Naive thymus-derived CD8-positive, alpha-beta T cell (primary cell): ENCODE measurements at regions not wholly inside any gene's neighbourhood (a gene's known extent, or its start where the extent isn't known, plus 50 kb on each side); places are given as distances from the start of the nearest gene placed in this dataset.

ENCODE experiments used
- ATAC-seq, 2 donors: fragments of 150-1000 bp; cut with Tn5 transposase in 1 of 2; sonication (Bioruptor Pico), chemical (Tn5 transposase) in 1 of 2; 1 replicate in 1 of 2; 2 replicates in 1 of 2; pipeline ENCODE4 v1.10.0; 2021; ENCODE audit warnings: mild to moderate bottlenecking in 2 of 2, moderate library complexity in 2 of 2
- POLR2A ChIA-PET: fragments of 350-600 bp; sonication (Branson Sonifier 250); formaldehyde crosslinking; loops from one replicate; lab custom pipeline; 2021; ENCODE audit warnings: antibody characterized with exemption; lab: Charles Lee
- DNase-seq, 10 donors: peaks; one replicate each; pipeline versions ENCODE4 v3.0.0 to v3.0.0-alpha.2; 2020 to 2022
- H3K27ac Mint-ChIP-seq, 10 donors: one replicate each; pipeline ENCODE4 v1.8.0; 2020 to 2022; ENCODE audit warnings: mild to moderate bottlenecking in 10 of 10, mixed read lengths in 10 of 10, moderate library complexity in 4 of 10, inconsistent platforms in 1 of 10
- H3K27me3 Mint-ChIP-seq, 5 donors: one replicate each; pipeline ENCODE4 v1.8.0; 2021 to 2022; ENCODE audit warnings: mixed read lengths in 5 of 5
- H3K36me3 Mint-ChIP-seq, 3 donors: one replicate each; pipeline ENCODE4 v1.8.0; 2020 to 2022; ENCODE audit warnings: mixed read lengths in 3 of 3, mild to moderate bottlenecking in 2 of 3, inconsistent platforms in 1 of 3
- H3K4me1 Mint-ChIP-seq, 4 donors: one replicate each; pipeline ENCODE4 v1.8.0; 2021 to 2022; ENCODE audit warnings: mixed read lengths in 4 of 4
- H3K4me3 Mint-ChIP-seq, 10 donors: one replicate each; pipeline ENCODE4 v1.8.0; 2020 to 2022; ENCODE audit warnings: mild to moderate bottlenecking in 10 of 10, mixed read lengths in 10 of 10, moderate library complexity in 6 of 10, inconsistent platforms in 1 of 10
- H3K9me3 Mint-ChIP-seq, 9 donors: one replicate each; pipeline ENCODE4 v1.8.0; 2020 to 2022; ENCODE audit warnings: mixed read lengths in 9 of 9, mild to moderate bottlenecking in 3 of 9, inconsistent platforms in 1 of 9, moderate library complexity in 1 of 9

DNA sequence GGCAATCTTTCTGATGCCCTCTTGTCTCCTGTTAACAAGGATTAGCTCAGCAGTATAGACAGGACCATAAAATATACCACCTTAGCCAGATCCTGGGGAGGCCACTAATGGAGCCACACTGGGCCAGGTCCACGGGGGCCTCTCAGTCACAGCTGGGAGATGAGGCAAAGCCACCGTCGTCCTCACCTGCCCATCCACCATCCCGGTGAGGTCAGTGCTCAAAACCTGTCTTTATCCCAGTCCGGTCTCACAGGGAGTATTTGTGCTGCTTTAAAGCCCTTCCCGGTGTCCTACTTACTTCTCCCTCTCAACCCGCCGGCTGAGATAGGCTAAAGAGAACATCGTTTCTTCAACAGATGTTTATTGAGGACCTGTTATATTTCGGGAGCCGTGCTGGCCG, 104.3 kb downstream of the EDN3 start:
- ATAC-seq, result no peak
- Mint-ChIP-seq H3K4me1 (peaks cover 0 to 4% (median 3%) of the 10 kb centered on the region in 4 donors), H3K27me3 (peaks cover 6 to 27% (median 16%) of the 10 kb centered on the region in 5 donors), H3K36me3 (no peaks in the 10 kb centered on the region), H3K27ac (no peak overlapping the region), H3K4me3 (no peak overlapping the region), H3K9me3 (no peaks in the 10 kb centered on the region)
- DNase-seq, result no peak
- POLR2A ChIA-PET, result interaction anchor here (1.3 kb wide), 1 partner anchor 754 kb away, joined by 4 read pairs; the partner anchor contains the start of gene STX16

DNA sequence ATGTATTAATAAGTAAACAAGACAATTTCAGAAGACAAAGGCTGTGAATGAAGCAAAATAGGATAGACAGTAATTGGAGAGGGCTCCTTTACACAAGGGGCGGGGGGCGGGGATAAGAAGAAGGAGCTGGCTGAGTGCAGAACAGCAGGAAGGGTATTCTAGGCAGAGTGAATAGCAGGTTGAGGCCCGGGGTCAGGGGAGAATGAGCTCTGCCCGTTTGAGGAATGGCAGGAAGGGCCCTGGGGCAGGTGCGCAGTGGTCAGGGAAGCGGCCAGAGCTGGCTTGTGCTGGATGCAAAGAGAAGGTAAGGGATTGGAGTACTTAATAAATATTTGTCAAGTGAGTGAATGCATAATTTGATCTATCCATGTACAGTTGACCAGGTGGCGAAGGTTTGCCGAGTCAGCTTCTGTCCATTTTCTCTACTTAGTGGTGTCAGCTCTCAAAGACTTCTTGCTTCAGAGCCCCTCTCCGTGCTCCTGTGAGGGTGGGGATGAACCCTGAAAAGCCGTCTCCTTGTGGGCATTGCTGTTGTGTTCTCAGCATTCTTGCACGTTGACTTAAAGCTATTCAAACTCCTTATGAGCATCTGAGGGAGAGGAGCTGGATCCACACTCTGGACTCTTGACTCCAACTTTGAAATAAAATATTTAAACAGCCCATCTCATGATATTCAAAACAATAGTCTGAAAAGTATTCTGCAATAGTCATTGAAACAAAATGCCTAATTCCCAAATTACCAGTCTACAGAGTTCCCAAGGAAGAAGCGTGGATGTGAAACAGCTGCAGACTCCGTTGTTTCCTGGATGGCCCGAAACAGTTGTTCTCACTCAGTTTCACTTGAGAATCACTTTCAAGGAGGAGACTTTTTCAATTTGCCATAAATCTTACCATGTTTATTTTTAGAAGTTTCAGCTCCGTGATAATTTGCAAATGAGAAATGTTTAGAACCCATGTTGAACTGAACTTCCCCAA, 105.1 kb downstream of the EDN3 start:
- no peak for ATAC-seq
- no peaks in the 10 kb centered on the region for H3K9me3 Mint-ChIP-seq
- H3K27ac Mint-ChIP-seq, result peak overlapping the region in 1 of 10 donors; percentile 9
- peaks cover 6 to 27% (median 17%) of the 10 kb centered on the region in 5 donors for H3K27me3 Mint-ChIP-seq
- no peak overlapping the region for H3K4me3 Mint-ChIP-seq
- H3K4me1 Mint-ChIP-seq, result peaks cover 0 to 4% (median 3%) of the 10 kb centered on the region in 4 donors
- H3K36me3 Mint-ChIP-seq, result no peaks in the 10 kb centered on the region
- DNase-seq, result no peak
- POLR2A ChIA-PET, result no interaction called here

DNA sequence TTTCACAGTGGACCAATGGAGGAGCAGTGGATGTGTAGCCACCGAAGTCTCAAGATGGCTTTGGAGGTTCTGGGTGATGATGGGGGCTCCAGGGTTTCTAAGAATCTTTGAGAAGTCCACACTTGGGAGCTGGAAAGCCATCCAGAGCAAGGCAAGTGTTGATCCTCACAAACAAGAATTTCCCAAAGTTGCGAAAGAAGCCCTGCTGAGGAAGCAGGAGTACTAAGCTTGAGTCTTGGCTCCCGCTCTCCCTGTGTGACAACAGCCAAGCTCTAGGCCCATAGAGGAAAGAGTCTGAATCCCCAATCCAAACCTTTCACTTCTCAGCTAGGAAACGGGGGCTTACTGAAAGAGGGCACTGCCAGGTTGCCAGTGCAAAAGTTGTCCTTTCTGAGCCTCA, 106.0 kb downstream of the EDN3 start:
- H3K9me3 Mint-ChIP-seq, result no peaks in the 10 kb centered on the region
- H3K4me1 Mint-ChIP-seq, result peaks cover 0 to 4% (median 3%) of the 10 kb centered on the region in 4 donors
- no peak for DNase-seq
- H3K4me3 Mint-ChIP-seq, result no peak overlapping the region
- ATAC-seq, result no peak
- no peaks in the 10 kb centered on the region for H3K36me3 Mint-ChIP-seq
- POLR2A ChIA-PET, result no interaction called here
- H3K27me3 Mint-ChIP-seq, result peaks cover 6 to 27% (median 20%) of the 10 kb centered on the region in 5 donors
- no peak overlapping the region for H3K27ac Mint-ChIP-seq

DNA sequence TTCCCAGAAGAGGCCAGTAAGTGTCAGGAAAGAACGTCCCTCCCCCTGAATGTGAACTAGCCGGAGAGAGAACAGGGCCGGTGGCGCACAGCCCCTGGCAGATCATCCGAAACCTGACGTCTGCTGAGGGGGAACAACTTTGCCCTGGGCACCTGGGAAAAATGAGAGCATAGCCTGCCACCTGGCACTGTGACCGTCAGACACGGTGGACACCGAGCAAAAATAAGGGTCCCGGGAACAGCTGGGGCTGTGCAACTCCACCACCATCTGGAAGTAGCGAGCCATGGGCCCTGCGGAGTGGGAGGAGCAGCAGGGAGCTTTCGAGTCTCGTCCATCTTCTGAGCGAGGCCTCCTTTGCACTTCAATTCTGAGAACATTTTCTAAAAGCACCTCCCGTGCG, 110.8 kb downstream of the EDN3 start:
- POLR2A ChIA-PET, result no interaction called here
- no peaks in the 10 kb centered on the region for H3K4me1 Mint-ChIP-seq
- no peak overlapping the region for H3K27ac Mint-ChIP-seq
- peaks cover 0 to 15% (median 6%) of the 10 kb centered on the region in 5 donors for H3K27me3 Mint-ChIP-seq
- no peak overlapping the region for H3K4me3 Mint-ChIP-seq
- no peak for DNase-seq
- no peaks in the 10 kb centered on the region for H3K36me3 Mint-ChIP-seq
- no peaks in the 10 kb centered on the region for H3K9me3 Mint-ChIP-seq
- ATAC-seq, result no peak

DNA sequence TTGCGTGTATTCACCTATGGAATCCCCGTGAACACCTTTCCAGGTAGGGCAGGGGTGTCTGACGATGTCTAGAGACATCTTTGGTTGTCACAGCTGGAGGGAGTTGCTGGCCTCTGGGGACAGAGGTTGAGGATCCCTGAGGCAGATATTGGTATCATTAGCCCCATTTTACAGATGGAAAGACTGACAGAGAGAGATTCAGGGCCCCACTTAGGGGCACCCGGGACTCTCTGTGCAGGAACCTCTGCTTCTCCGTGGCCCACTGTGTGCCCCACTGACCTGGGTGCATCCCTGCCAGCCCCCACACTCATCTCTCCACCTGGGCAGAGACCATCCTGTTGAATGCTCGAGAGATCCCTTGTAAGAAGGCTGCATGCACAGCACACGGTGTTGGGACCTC, 111.2 kb downstream of the EDN3 start:
- ATAC-seq (no peak), DNase-seq (no peak)
- Mint-ChIP-seq H3K36me3 (no peaks in the 10 kb centered on the region), H3K4me3 (no peak overlapping the region), H3K27me3 (peaks cover 0 to 12% (median 6%) of the 10 kb centered on the region in 5 donors), H3K9me3 (no peaks in the 10 kb centered on the region), H3K4me1 (no peaks in the 10 kb centered on the region), H3K27ac (no peak overlapping the region)
- POLR2A ChIA-PET, result no interaction called here

DNA sequence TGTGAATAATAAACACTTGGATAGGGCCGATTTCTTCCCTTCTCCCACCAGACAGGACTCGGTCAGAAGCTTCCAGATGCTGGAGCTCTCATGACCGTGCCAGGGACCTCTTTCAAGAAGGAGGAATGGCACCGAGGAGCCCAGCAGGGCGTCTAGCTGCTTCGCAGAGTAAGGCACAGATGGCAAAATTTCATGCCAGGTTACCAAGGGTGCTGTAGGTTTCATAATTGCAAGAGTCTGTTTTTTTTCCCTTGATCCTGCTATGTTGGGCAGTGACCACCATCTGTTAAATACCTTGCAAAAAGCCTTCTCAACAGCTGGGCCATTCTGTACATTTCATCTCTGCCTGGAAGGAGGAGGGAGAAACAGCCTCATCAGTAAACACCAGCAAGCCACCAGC, 111.8 kb downstream of the EDN3 start:
- H3K27me3 Mint-ChIP-seq, result peaks cover 3 to 16% (median 4%) of the 10 kb centered on the region in 5 donors
- no peak for ATAC-seq
- H3K4me1 Mint-ChIP-seq, result no peaks in the 10 kb centered on the region
- no peak overlapping the region for H3K4me3 Mint-ChIP-seq
- no peaks in the 10 kb centered on the region for H3K9me3 Mint-ChIP-seq
- H3K36me3 Mint-ChIP-seq, result no peaks in the 10 kb centered on the region
- POLR2A ChIA-PET, result no interaction called here
- no peak for DNase-seq
- no peak overlapping the region for H3K27ac Mint-ChIP-seq

DNA sequence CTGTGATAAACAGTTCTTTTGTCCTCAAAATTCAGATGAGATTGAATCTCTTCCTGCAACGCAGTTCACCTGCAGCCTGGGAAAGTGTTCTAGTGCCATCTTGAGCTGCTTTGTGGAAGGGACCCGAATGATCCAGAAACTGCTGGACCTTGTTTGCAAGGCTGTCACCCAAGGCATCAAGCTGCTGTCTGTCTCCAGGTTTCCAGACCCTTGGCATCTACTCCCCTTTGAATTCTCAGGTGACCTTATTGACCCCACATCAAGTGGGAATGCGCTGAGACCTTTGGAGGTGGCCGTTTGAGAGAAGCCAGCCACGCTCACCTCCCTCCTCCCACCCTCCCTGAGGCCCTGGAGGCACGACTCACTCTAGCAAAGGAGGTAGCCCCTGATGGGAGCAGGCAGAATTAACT, 112.5 kb downstream of the EDN3 start:
- H3K4me1 Mint-ChIP-seq, result no peaks in the 10 kb centered on the region
- H3K36me3 Mint-ChIP-seq, result no peaks in the 10 kb centered on the region
- no peak overlapping the region for H3K4me3 Mint-ChIP-seq
- peaks cover 3 to 23% (median 8%) of the 10 kb centered on the region in 5 donors for H3K27me3 Mint-ChIP-seq
- POLR2A ChIA-PET, result no interaction called here
- ATAC-seq (no peak), DNase-seq (no peak)
- no peaks in the 10 kb centered on the region for H3K9me3 Mint-ChIP-seq
- H3K27ac Mint-ChIP-seq, result no peak overlapping the region

DNA sequence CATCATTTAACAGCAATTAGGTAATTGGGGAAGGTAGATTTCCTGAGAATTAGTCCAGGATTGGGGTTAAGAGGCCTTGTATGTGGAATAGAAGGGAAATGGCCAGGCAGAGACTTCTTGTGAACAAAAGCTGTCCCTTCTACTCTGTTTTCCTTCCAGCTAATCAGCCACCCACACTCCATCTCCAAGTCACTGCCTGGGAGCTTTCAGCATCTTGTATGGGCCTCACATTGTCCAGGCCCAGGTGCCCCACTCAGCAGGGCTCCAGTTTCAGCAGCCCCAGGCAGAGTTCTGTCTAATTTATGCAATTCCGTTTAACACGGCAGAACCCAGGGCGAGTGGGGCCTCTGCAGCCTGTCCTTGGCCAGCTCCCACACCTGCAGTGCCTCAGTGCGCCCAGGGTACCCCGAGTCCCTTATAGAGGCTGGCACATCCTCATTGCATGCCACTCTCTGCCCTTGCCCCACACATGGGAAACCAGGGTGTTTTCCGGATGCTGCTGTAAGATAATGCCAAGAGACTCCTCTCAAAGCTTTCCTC, 113.0 kb downstream of the EDN3 start:
- H3K27ac Mint-ChIP-seq, result peak overlapping the region in 1 of 10 donors; percentile 31
- no peaks in the 10 kb centered on the region for H3K4me1 Mint-ChIP-seq
- H3K9me3 Mint-ChIP-seq, result no peaks in the 10 kb centered on the region
- peaks cover 3 to 26% (median 10%) of the 10 kb centered on the region in 5 donors for H3K27me3 Mint-ChIP-seq
- H3K4me3 Mint-ChIP-seq, result no peak overlapping the region
- DNase-seq (no peak), ATAC-seq (no peak)
- H3K36me3 Mint-ChIP-seq, result no peaks in the 10 kb centered on the region
- POLR2A ChIA-PET, result no interaction called here

DNA sequence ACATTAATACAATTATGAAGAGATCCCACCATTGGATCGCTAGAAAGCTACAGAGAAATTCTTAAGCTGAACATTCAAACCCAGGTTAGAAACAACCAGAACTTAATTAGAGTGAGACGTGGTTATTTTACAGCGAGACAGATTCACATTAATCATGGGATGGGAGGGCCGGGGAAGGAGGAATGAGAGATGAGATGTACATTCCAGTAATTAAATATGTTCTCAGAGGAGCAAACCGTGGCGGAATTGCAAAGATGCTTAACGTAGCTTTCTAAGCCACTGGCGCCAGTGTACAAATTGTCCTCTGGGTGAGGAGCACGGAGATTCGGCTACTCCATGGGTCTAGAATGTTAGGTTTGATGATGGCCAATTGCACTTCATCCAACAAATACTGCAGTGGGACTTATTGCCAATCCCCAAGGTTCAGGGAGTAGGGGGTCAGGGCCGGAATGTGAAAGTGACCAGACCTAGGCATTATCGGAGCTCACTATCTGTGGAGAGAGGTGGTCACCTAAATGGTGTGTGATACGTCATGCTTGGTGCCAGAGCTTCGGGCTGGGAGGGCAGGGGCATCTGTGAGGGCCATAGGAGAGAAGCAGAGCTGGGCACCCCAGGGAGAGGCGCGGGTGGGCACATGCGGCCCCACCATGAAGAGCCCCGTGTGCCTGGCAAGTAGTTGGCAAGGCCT, 114.7 kb downstream of the EDN3 start:
- Mint-ChIP-seq H3K4me1 (no peaks in the 10 kb centered on the region), H3K36me3 (no peaks in the 10 kb centered on the region), H3K4me3 (no peak overlapping the region), H3K27ac (no peak overlapping the region), H3K27me3 (peaks cover 5 to 26% (median 18%) of the 10 kb centered on the region in 5 donors), H3K9me3 (no peaks in the 10 kb centered on the region)
- DNase-seq, result no peak
- no peak for ATAC-seq
- POLR2A ChIA-PET, result no interaction called here

DNA sequence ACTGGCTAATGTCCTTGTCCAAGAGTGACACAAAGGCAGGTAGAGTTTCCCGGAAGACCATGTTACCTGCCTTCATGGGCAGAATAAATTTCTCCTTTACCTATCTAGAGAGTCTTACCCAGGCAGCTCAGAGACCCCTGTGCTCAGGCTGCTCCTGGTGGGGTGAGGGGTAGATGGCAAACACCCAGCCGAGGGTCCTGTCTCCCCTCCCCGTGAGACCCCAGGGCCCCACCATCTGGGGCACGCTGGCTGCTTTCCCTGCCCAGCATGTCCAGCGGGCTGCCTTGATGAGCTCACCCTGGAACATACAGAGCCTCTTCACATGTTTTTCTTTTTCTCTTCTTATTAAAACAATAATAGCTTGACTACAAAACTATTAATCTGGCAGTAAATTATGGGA, 116.5 kb downstream of the EDN3 start:
- Mint-ChIP-seq H3K9me3 (no peaks in the 10 kb centered on the region), H3K4me1 (no peaks in the 10 kb centered on the region), H3K36me3 (no peaks in the 10 kb centered on the region), H3K27ac (no peak overlapping the region), H3K4me3 (no peak overlapping the region), H3K27me3 (peaks cover 5 to 26% (median 14%) of the 10 kb centered on the region in 5 donors)
- no peak for DNase-seq
- POLR2A ChIA-PET, result no interaction called here
- ATAC-seq, result no peak

DNA sequence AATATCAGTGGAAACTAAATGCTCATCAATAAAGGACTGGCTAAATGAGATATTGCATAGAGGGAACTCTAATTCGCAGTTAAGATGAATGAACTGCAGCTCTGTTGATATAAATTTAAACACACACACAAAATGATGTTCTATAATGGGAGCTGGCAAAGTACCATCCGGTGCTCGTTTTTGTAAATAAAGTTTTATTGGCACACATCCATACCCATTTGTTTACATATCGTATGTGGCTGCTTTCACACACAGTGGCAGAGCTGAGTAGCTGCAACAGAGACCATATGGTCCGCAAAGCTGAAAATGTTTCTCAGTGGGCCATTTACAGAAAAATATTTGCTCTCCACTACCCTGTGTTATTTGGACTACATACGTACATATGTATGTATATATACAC, 120.7 kb downstream of the EDN3 start:
- ATAC-seq (no peak), DNase-seq (no peak)
- POLR2A ChIA-PET, result no interaction called here
- H3K36me3 Mint-ChIP-seq, result no peaks in the 10 kb centered on the region
- no peaks in the 10 kb centered on the region for H3K4me1 Mint-ChIP-seq
- H3K9me3 Mint-ChIP-seq, result no peaks in the 10 kb centered on the region
- H3K27ac Mint-ChIP-seq, result no peak overlapping the region
- H3K4me3 Mint-ChIP-seq, result no peak overlapping the region
- H3K27me3 Mint-ChIP-seq, result peaks cover 2 to 20% (median 8%) of the 10 kb centered on the region in 5 donors

DNA sequence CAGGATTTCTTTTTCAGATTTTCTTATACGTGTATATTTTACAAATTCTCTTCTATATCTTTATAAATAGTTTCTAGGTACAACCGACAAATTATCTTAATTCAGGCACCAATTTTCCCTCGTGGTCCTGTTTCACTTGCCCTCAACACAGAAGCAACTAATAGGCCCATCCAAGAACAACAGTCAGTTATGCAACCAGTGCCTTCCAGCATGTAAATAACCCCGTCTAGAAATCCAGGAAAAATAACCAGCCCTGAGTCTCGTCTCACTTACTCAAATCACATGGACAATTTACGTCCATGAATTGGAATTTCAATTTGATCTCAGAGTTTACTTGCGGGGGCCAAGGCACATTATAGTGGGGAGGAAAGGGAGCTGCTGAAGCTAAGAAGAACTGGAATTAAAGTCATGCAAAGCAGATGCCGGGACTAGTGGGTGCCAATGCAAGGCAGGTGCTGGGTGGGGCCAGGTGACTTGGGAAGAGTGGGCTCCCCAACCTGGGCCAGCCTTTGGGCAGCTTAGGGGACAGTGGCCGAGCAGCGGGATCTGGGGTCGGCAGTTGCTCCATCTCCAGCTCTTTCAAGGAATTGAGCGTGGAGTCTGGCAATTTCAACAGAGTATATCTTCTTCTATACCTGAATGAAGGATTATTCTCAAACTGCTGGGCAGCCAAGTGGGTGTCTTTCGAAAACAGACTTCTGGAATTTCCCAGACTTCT, 121.7 kb downstream of the EDN3 start:
- peaks cover 2 to 17% (median 7%) of the 10 kb centered on the region in 5 donors for H3K27me3 Mint-ChIP-seq
- POLR2A ChIA-PET, result no interaction called here
- no peaks in the 10 kb centered on the region for H3K9me3 Mint-ChIP-seq
- ATAC-seq (no peak), DNase-seq (no peak)
- H3K4me3 Mint-ChIP-seq, result no peak overlapping the region
- no peak overlapping the region for H3K27ac Mint-ChIP-seq
- no peaks in the 10 kb centered on the region for H3K36me3 Mint-ChIP-seq
- H3K4me1 Mint-ChIP-seq, result no peaks in the 10 kb centered on the region
